Left lung (tissue), 4 donors: ENCODE measurements at regions not wholly inside any gene's neighbourhood (a gene's known extent, or its start where the extent isn't known, plus 50 kb on each side); places are given as distances from the start of the nearest gene placed in this dataset.

Experiments used
- ATAC-seq: fragments of 200-7000 bp; cut with Tn5 transposase; one replicate; pipeline ENCODE4 v1.9.1; 2020; ENCODE audit warnings: moderate library complexity
- DNase-seq, 4 donors: peaks; one replicate each; pipeline ENCODE4 v3.0.0-alpha.2; 2013 to 2020
- H3K27ac ChIP-seq, 2 donors: fragments of 200-600 bp; sonication (generic) in 1 of 2; one replicate each; pipeline versions ENCODE4 v1.5.0 to v1.8.0; 2020 to 2021
- H3K27me3 ChIP-seq, 2 donors: fragments of 200-600 bp; sonication (generic) in 1 of 2; one replicate each; pipeline versions ENCODE4 v1.5.0 to v1.8.0; 2020 to 2021
- H3K36me3 ChIP-seq, 2 donors: fragments of 200-600 bp; sonication (generic) in 1 of 2; one replicate each; pipeline versions ENCODE4 v1.5.0 to v1.8.0; 2020 to 2021
- H3K4me1 ChIP-seq, 2 donors: fragments of 200-600 bp; one replicate each; pipeline ENCODE4 v1.8.0; 2021
- H3K4me3 ChIP-seq, 2 donors: fragments of 200-600 bp; sonication (generic) in 1 of 2; one replicate each; pipeline versions ENCODE4 v1.5.0 to v1.8.0; 2020 to 2021; ENCODE audit warnings: mild to moderate bottlenecking in 1 of 2
- H3K9me3 ChIP-seq, 2 donors: fragments of 200-600 bp; sonication (generic) in 1 of 2; one replicate each; pipeline versions ENCODE4 v1.5.0 to v1.8.0; 2020 to 2021
- intact Hi-C, 2 donors: fragments of 100-400 bp; cut with DNase I; formaldehyde crosslinking; loops; one replicate each; pipeline versions ENCODE4 v1.11.2 to v1.14.2; 2022
- TF ChIP-seq, protein P1 (sequence below), 2 donors: fragments of 200-600 bp; sonication (generic) in 1 of 2; IDR thresholded peaks; one replicate each; pipeline versions ENCODE4 v1.5.0 to v1.8.0; 2021; ENCODE audit warnings: antibody characterized with exemption in 2 of 2
- donor health status: DM: no; HTN: yes; CAD: no.
- donor health status: DM: no; HTN: no; CAD: no.

DNA sequence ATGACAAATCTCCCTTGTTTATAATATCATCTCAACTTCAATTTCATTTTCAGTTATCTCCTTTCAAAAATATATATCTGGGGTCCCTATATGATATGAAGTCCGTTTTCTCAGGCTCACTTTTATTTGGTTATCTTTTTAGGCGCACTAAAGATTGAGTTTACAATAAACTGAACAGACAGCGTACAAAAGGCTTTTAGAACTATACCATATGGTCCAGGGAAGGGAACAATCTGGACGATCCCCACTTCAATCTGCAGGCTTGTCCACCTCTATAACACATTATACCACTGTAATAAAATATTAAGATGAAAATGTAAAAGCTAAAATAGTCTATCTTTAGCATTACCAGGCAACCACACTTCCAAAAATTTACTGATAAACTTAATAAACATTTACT lies 289.9 kb downstream of the ZEB2 start:
- Histone ChIP-seq H3K4me1 (peaks cover 0 to 6% of the 10 kb centered on the region in 2 donors), H3K27ac (no peak overlapping the region), H3K36me3 (no peaks in the 10 kb centered on the region), H3K27me3 (no peaks in the 10 kb centered on the region), H3K9me3 (no peaks in the 10 kb centered on the region), H3K4me3 (no peak overlapping the region)
- ATAC-seq (no peak), DNase-seq (no peak)
- TF ChIP-seq, protein P1, sequence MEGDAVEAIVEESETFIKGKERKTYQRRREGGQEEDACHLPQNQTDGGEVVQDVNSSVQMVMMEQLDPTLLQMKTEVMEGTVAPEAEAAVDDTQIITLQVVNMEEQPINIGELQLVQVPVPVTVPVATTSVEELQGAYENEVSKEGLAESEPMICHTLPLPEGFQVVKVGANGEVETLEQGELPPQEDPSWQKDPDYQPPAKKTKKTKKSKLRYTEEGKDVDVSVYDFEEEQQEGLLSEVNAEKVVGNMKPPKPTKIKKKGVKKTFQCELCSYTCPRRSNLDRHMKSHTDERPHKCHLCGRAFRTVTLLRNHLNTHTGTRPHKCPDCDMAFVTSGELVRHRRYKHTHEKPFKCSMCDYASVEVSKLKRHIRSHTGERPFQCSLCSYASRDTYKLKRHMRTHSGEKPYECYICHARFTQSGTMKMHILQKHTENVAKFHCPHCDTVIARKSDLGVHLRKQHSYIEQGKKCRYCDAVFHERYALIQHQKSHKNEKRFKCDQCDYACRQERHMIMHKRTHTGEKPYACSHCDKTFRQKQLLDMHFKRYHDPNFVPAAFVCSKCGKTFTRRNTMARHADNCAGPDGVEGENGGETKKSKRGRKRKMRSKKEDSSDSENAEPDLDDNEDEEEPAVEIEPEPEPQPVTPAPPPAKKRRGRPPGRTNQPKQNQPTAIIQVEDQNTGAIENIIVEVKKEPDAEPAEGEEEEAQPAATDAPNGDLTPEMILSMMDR (IDR thresholded peaks at IDR 0.05), result no peak
- intact Hi-C loops, result no loop called here

DNA sequence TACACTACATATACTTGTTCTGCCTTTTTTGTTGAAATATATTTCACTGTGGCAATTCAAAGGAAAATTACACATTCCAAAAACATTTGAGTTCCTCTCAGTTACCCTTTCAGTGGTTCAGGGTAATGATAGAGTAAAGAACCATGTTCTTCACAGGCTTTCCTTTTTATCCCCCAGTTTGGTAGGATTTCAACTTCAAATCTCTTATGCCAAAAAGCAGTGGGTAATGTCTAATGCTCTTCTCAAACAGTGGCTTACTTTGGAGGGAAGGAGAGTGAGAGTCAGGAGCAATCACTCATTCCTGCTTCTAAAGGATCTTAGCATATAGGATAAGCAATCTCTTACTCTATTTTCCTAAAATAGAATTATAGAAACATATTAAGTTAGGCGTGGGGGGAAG lies 290.6 kb downstream of the ZEB2 start:
- H3K9me3 ChIP-seq, result no peaks in the 10 kb centered on the region
- H3K27me3 ChIP-seq, result no peaks in the 10 kb centered on the region
- ATAC-seq (no peak), DNase-seq (no peak)
- H3K36me3 ChIP-seq, result no peaks in the 10 kb centered on the region
- TF ChIP-seq, protein P1 (IDR thresholded peaks at IDR 0.05), result no peak
- H3K4me1 ChIP-seq, result peaks cover 0 to 6% of the 10 kb centered on the region in 2 donors
- no peak overlapping the region for H3K4me3 ChIP-seq
- H3K27ac ChIP-seq, result no peak overlapping the region
- intact Hi-C loops, result no loop called here

DNA sequence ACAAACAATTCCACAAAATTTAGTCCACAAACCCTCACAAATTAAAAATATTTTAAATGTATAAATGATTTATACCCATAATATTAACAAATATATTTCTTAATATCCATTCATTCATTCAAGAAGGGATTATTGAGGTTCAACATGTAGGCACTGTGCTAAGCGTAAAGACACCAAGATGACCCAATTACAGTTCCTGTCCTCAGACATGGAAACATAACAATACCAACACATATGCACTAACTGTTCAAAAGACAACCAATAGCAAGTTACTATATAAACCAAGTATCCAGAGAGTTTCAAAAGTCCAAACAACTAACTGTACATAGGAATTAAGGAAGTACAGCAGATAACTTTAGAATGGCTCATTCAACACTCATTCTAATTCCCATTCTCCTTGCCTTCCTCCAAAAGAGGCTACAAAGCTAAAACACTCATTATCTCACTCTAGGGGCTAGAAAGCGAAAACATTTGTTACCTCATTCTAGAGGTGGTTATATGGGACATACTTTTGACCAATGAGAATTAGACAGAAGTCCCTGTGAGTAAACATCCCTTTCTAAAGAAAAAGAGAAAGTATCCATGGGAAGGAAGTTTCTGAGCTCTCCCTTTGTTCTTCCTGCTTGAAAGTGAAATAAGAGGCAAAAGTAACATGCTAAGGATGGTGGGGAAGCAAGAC lies 292.4 kb downstream of the ZEB2 start:
- no peaks in the 10 kb centered on the region for H3K36me3 ChIP-seq
- TF ChIP-seq, protein P1 (IDR thresholded peaks at IDR 0.05), result no peak
- H3K27me3 ChIP-seq, result no peaks in the 10 kb centered on the region
- H3K4me1 ChIP-seq, result no peaks in the 10 kb centered on the region
- intact Hi-C loops, result no loop called here
- H3K4me3 ChIP-seq, result no peak overlapping the region
- no peaks in the 10 kb centered on the region for H3K9me3 ChIP-seq
- DNase-seq (no peak), ATAC-seq (no peak)
- no peak overlapping the region for H3K27ac ChIP-seq

DNA sequence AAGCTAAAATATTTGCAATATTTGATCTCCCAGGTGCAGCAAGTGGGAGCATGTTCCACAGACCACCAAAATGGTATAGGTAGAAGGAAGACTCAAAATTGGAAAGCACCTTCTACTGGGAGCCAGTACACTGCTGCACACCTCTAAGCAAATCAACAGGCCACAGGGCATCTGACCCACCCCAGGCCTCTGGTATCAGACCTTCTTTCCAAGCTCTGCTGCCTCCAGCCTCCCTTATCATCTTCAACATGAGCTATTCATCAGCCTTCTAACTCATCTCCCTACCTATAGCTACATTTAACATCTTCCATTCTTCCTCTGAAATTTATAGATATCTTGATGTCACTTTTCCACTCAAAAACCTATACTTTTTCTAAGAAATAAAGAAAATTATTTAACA lies 294.8 kb downstream of the ZEB2 start:
- Histone ChIP-seq H3K9me3 (no peaks in the 10 kb centered on the region), H3K27me3 (no peaks in the 10 kb centered on the region), H3K4me1 (no peaks in the 10 kb centered on the region), H3K4me3 (no peak overlapping the region), H3K27ac (no peak overlapping the region), H3K36me3 (no peaks in the 10 kb centered on the region)
- intact Hi-C loops, result no loop called here
- DNase-seq, result no peak
- TF ChIP-seq, protein P1 (IDR thresholded peaks at IDR 0.05), result no peak
- ATAC-seq, result no peak

DNA sequence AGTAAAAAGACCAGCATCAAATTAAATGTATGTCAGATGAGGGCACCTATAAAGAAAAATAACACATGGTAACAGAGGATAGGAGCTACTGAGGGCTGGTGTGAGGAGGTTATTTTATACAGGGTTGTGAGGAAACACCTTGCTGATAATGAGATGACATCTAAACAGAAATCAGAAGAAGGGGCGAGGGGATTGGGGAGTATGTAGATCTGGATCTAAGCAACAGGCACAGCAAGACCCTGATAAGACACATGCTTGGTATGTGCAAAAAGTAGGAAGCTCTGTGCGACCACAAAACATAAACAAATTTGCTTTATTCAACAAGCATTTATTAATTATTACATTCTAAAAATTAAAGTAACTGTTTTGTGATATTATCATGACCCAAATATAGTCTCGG lies 295.4 kb downstream of the ZEB2 start:
- ATAC-seq, result no peak
- Histone ChIP-seq H3K4me1 (no peaks in the 10 kb centered on the region), H3K4me3 (no peak overlapping the region), H3K9me3 (no peaks in the 10 kb centered on the region), H3K36me3 (no peaks in the 10 kb centered on the region), H3K27me3 (no peaks in the 10 kb centered on the region), H3K27ac (no peak overlapping the region)
- TF ChIP-seq, protein P1 (IDR thresholded peaks at IDR 0.05), result no peak
- no peak for DNase-seq
- intact Hi-C loops, result no loop called here
